Stimulated activated CD8-positive, alpha-beta memory T cell treated with anti-CD3 and anti-CD28 coated beads, Interleukin-15, amount 100 ng/mL, for 4 hours (primary cell): ENCODE measurements at regions not wholly inside any gene's neighbourhood (a gene's known extent, or its start where the extent isn't known, plus 50 kb on each side); places are given as distances from the start of the nearest gene placed in this dataset.
"Not testable (repeated sequence)": the region's sequence is repeated elsewhere in the genome, so short reads cannot be mapped to it uniquely, and the experiment has no call there.

Source experiments
- DNase-seq, 2 donors: peaks; one replicate each; pipeline ENCODE4 v3.0.0-alpha.2; 2020; ENCODE audit warnings: low read depth in 2 of 2

- DNase-seq, result no peak
Observed at GRCh38 chr1:38183096-38183495, 136.5 kb upstream of the POU3F1 start.

GRCh38 chr1:38180388-38180787 lies 133.8 kb upstream of the POU3F1 start:
- not testable (repeated sequence) for DNase-seq

GRCh38 chr1:38179483-38179882 lies 132.9 kb upstream of the POU3F1 start:
- no peak for DNase-seq

- no peak for DNase-seq
Observed at GRCh38 chr1:38178216-38178615, 131.6 kb upstream of the POU3F1 start.

GRCh38 chr1:38175121-38175520 lies 128.5 kb upstream of the POU3F1 start:
- DNase-seq, result no peak

GRCh38 chr1:38173848-38174247 lies 127.3 kb upstream of the POU3F1 start:
- DNase-seq, result no peak

- DNase-seq, result no peak
Observed at GRCh38 chr1:38173157-38173831, 126.7 kb upstream of the POU3F1 start.

GRCh38 chr1:38169121-38169520 lies 122.5 kb upstream of the POU3F1 start:
- DNase-seq, result no peak

GRCh38 chr1:38168365-38168764 lies 121.8 kb upstream of the POU3F1 start:
- no peak for DNase-seq

GRCh38 chr1:38166461-38166860 lies 119.9 kb upstream of the POU3F1 start:
- no peak for DNase-seq

- DNase-seq, result no peak
Observed at GRCh38 chr1:38153778-38154470, 107.3 kb upstream of the POU3F1 start.

- DNase-seq, result no peak
Observed at GRCh38 chr1:38153066-38153777, 106.6 kb upstream of the POU3F1 start.

GRCh38 chr1:38152351-38153065 lies 105.9 kb upstream of the POU3F1 start:
- DNase-seq, result no peak

GRCh38 chr1:38151399-38151798 lies 104.8 kb upstream of the POU3F1 start:
- DNase-seq, result no peak

GRCh38 chr1:38146079-38146478 lies 99.5 kb upstream of the POU3F1 start:
- not testable (repeated sequence) for DNase-seq

- DNase-seq, result no peak
Observed at GRCh38 chr1:38142606-38143005, 96.0 kb upstream of the POU3F1 start.

GRCh38 chr1:38141483-38141882 lies 94.9 kb upstream of the POU3F1 start:
- DNase-seq, result no peak

GRCh38 chr1:38139738-38140487 lies 93.3 kb upstream of the POU3F1 start:
- no peak for DNase-seq

- DNase-seq, result no peak
Observed at GRCh38 chr1:38138498-38139233, 92.1 kb upstream of the POU3F1 start.

- no peak for DNase-seq
Observed at GRCh38 chr1:38137164-38137563, 90.6 kb upstream of the POU3F1 start.
